ENCODE measurements at regions not wholly inside any gene's neighbourhood (a gene's known extent, or its start where the extent isn't known, plus 50 kb on each side); places are given as distances from the start of the nearest gene placed in this dataset.
"Not testable (repeated sequence)": the region's sequence is repeated elsewhere in the genome, so short reads cannot be mapped to it uniquely, and the experiment has no call there.

GRCh38 chr12:27866373-27867101 is 86.5 kb upstream of the MANSC4 start:
- no peak for DNase-seq (ENCODE audit: low spot score)

DNA sequence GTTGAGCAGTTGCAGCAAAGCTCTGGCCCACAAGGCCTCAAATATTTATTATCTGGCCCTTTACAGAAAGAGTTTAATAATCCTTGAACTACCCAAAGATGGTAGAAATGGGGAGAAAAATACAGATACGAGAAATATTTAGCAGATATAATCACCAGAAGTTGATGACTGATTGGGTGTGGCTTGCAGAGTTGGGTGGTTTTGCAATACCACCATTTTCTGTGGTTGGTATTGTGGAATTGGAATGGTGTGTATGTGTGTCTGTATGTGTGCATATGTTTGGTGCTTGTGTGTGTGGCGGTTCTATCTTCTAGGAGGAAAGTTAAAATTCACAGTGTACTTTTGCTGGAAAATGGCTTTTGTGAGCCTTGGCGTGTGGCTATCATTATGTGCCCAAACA is 85.4 kb upstream of the MANSC4 start:
- in situ Hi-C loops (cut with HindIII; ENCODE audit: low sequenced_read_pairs) = no loop called here

More at GRCh38 chr12:27866373-27867101, 86.5 kb upstream of the MANSC4 start:
- in situ Hi-C loops (cut with HindIII; ENCODE audit: low sequenced_read_pairs) = no loop called here

GRCh38 chr12:27864521-27864920 is 84.5 kb upstream of the MANSC4 start:
- in situ Hi-C loops (cut with HindIII; ENCODE audit: low sequenced_read_pairs) = no loop called here
- DNase-seq (ENCODE audit: low spot score) = no peak

More for the DNA sequence above, 85.4 kb upstream of the MANSC4 start:
- no peak for DNase-seq (ENCODE audit: low spot score)

GRCh38 chr12:27863839-27864238 is 83.8 kb upstream of the MANSC4 start:
- DNase-seq (ENCODE audit: low spot score) = no peak
- in situ Hi-C loops (cut with HindIII; ENCODE audit: low sequenced_read_pairs) = no loop called here

GRCh38 chr12:27861428-27862167 is 81.6 kb upstream of the MANSC4 start:
- DNase-seq (ENCODE audit: low spot score) = no peak
- in situ Hi-C loops (cut with HindIII; ENCODE audit: low sequenced_read_pairs) = no loop called here

GRCh38 chr12:27859648-27860047 is 79.6 kb upstream of the MANSC4 start:
- in situ Hi-C loops (cut with HindIII; ENCODE audit: low sequenced_read_pairs) = no loop called here
- no peak for DNase-seq (ENCODE audit: low spot score)

DNA sequence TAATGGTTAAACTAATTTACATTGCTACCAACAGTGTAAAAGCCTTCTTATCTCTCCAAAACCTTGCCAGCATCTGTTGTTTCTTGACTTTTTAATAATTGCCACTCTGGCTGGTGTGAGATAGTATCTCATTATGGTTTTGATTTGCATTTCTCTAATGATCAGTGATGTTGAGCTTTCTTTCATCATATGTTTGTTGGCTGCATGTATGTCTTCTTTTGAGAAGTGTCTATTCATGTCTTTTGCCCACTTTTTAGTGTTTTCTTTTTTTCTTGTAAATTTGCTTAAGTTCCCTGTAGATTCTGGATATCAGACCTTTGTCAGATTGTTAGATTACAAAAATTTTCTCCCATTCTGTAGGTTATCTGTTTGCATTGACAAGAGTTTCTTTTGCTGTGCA is 77.0 kb upstream of the MANSC4 start:
- in situ Hi-C loops (cut with HindIII; ENCODE audit: low sequenced_read_pairs); DNase-seq (ENCODE audit: low spot score): not testable (repeated sequence)

DNA sequence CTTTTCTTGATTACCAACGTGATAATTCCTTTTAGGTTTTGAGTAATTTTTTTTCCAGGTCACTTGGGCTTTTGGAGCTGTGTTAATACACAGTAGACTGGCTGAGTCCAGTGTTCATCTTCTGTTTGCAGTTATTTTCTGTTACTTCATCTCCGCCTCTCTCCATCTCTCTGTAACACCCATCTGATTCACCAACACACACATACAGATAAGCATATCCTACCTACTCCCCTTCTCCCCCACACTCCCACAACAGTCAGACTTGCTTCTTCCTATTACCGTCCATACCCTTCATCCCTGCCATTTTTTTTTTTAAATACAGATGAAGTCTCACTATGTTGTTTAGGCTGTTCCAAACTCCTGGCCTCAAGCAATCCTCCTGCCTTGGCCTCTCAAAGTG is 72.7 kb upstream of the MANSC4 start:
- in situ Hi-C loops (cut with HindIII; ENCODE audit: low sequenced_read_pairs) = no loop called here
- no peak for DNase-seq (ENCODE audit: low spot score)

Data from G401 (cell line).